ENCODE measurements at regions not wholly inside any gene's neighbourhood (a gene's known extent, or its start where the extent isn't known, plus 50 kb on each side); places are given as distances from the start of the nearest gene placed in this dataset.

- 2% methylated on average over 2 of the region's 2 CpGs for WGBS (ENCODE audit: insufficient coverage, low coverage, missing lambda C conversion rate)
- intact Hi-C loops (cut with micrococcal nuclease), result no loop called here
- no peaks in the 10 kb centered on the region for H3K4me1 ChIP-seq (replicated peaks in 1 of 2; ENCODE audit: control insufficient read depth in 2 of 2, insufficient read depth in 2 of 2, low read length in 2 of 2)
- no peak overlapping the region for H3K27ac ChIP-seq (ENCODE audit: extremely low read depth, low read depth, low read length)
- no peak overlapping the region for H2AFZ ChIP-seq (ENCODE audit: low read depth, low read length)
- BruUV-seq (replicated peaks), result no TSS peak
- ChIA-PET POLR2A (interaction anchor here (1.0 to 1.2 kb wide), 2 partner anchors 9 to 15 kb away, joined by 3 to 4 read pairs; no protein-coding TSS in a partner anchor), CTCF (ENCODE audit: low intra/inter-chr PET ratio) (no interaction called here)
- H3K27me3 ChIP-seq (ENCODE audit: control insufficient read depth in 2 of 2, insufficient read depth in 2 of 2, low read length in 2 of 2), result no peaks in the 10 kb centered on the region
- DNase-seq (ENCODE audit: extremely low read depth in 1 of 4, low spot score in 3 of 4) (no peak), FAIRE-seq (no peak), ATAC-seq (no peak)
- no peaks in the 10 kb centered on the region for H3K9me3 ChIP-seq (replicated peaks; ENCODE audit: control insufficient read depth, insufficient read depth, low read depth, low read length)
- no peaks in the 10 kb centered on the region for H4K20me1 ChIP-seq (replicated peaks; ENCODE audit: control insufficient read depth, insufficient read depth, low read length)
- H3K9ac ChIP-seq (ENCODE audit: insufficient read depth in 1 of 2, low read depth in 2 of 2, low read length in 2 of 2), result no peak overlapping the region
- no peak overlapping the region for H3K4me3 ChIP-seq
- H3K9me1 ChIP-seq (ENCODE audit: control insufficient read depth, insufficient read depth, low read length), result no peaks in the 10 kb centered on the region
- H3K4me2 ChIP-seq (ENCODE audit: insufficient read depth, low read length), result no peak overlapping the region
- no peaks in the 10 kb centered on the region for H3K36me3 ChIP-seq (ENCODE audit: control insufficient read depth, insufficient read depth, low read length)
- no peaks in the 10 kb centered on the region for H3K79me2 ChIP-seq (ENCODE audit: control insufficient read depth, insufficient read depth, low read length)
- in situ Hi-C loops (cut with MboI), result no loop called here
- TF ChIP-seq ZNF133 (CRISPR knock-in tag; IDR thresholded peaks at IDR 0.05), result no peak
- no peak for TF ChIP-seq ARID1B (IDR thresholded peaks at IDR 0.05)
- no peak for TF ChIP-seq L3MBTL2 (IDR thresholded peaks at IDR 0.05)
- no peak for TF ChIP-seq GTF2E2 (tag; IDR thresholded peaks at IDR 0.05)
- TF ChIP-seq ZNF407 (IDR thresholded peaks at IDR 0.05; ENCODE audit: low read depth), result no peak
- TF ChIP-seq ZNF551 (CRISPR knock-in tag; IDR thresholded peaks at IDR 0.05), result no peak
- TF ChIP-seq POLR2AphosphoS2 (IDR thresholded peaks at IDR 0.05; ENCODE audit: low read length), result no peak
- no peak for TF ChIP-seq HEY1 (CRISPR knock-in tag; IDR thresholded peaks at IDR 0.05; ENCODE audit: borderline replicate concordance)
- no peak for TF ChIP-seq GABPA (tag; conservative IDR thresholded peaks at IDR 0.05; ENCODE audit: low read depth)
- no peak for TF ChIP-seq RBFOX2 (IDR thresholded peaks at IDR 0.05; ENCODE audit: low read depth, low read length)
- TF ChIP-seq ARID3A (IDR thresholded peaks at IDR 0.05; ENCODE audit: borderline replicate concordance, low read depth, low read length), result no peak
These were observed 77.6 kb upstream of the IMMP2L start for GRCh38 chr7:111639934-111640333.
